ENCODE measurements at regions not wholly inside any gene's neighbourhood (a gene's known extent, or its start where the extent isn't known, plus 50 kb on each side); places are given as distances from the start of the nearest gene placed in this dataset.

DNA sequence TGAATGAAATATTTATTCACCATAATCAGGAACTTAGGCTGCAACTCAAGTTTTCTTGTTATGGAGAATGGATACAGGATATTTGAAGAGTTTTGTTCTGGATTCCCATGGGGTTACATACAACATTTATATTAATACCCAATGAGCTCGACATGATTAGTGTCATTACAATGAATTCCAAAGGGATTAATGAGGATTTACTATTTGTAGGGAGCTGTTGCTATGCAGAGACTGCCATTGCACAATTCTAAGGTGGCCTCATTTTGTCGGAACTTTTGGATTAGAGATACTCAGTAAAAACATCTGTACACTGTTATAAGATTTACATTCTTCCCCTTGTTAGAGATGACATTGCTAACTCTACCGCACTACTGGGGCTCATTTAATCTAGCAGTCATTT lies 586.8 kb upstream of the MAP3K7 start:
- intact Hi-C loops (cut with DNase I) = no loop called here
- 53 to 61% (median 59%) methylated on average over 3 of the region's 3 CpGs for WGBS, 3 donors
- DNase-seq (no peak), ATAC-seq (no peak)
- no peaks in the 10 kb centered on the region for H3K4me1 ChIP-seq
- H3K27ac ChIP-seq = no peak overlapping the region
- no peaks in the 10 kb centered on the region for H3K27me3 ChIP-seq (ENCODE audit: insufficient read depth in 3 of 3, low read length in 2 of 3)
- H3K4me3 ChIP-seq = no peak overlapping the region
- H3K36me3 ChIP-seq (ENCODE audit: insufficient read depth in 1 of 2, low read depth in 1 of 2) = no peaks in the 10 kb centered on the region
- TF ChIP-seq, protein P1, sequence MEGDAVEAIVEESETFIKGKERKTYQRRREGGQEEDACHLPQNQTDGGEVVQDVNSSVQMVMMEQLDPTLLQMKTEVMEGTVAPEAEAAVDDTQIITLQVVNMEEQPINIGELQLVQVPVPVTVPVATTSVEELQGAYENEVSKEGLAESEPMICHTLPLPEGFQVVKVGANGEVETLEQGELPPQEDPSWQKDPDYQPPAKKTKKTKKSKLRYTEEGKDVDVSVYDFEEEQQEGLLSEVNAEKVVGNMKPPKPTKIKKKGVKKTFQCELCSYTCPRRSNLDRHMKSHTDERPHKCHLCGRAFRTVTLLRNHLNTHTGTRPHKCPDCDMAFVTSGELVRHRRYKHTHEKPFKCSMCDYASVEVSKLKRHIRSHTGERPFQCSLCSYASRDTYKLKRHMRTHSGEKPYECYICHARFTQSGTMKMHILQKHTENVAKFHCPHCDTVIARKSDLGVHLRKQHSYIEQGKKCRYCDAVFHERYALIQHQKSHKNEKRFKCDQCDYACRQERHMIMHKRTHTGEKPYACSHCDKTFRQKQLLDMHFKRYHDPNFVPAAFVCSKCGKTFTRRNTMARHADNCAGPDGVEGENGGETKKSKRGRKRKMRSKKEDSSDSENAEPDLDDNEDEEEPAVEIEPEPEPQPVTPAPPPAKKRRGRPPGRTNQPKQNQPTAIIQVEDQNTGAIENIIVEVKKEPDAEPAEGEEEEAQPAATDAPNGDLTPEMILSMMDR (IDR thresholded peaks at IDR 0.05) = no peak
- no peaks in the 10 kb centered on the region for H3K9me3 ChIP-seq

DNA sequence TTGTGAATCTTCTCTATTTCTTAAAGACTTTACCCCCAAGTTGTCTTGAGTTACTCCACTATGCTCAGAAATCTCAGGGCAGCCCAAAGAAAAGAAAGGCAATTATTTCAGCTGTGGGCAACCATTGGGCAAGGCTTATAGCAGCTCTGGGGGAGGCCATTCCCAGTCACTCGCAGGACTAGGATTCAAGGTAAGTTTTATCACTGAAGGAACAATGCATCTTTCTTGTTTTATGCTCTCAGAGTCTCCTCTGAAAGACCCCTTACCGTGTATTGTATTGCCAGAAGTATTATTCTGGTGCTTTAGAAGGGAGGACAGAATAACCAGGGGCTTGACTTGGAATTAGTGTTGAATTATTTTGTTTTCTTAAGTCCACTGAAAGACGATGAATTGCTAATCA lies 586.3 kb upstream of the MAP3K7 start:
- DNase-seq (no peak), ATAC-seq (no peak)
- Histone ChIP-seq H3K27ac (no peak overlapping the region), H3K4me3 (no peak overlapping the region), H3K36me3 (ENCODE audit: insufficient read depth in 1 of 2, low read depth in 1 of 2) (no peaks in the 10 kb centered on the region), H3K27me3 (ENCODE audit: insufficient read depth in 3 of 3, low read length in 2 of 3) (no peaks in the 10 kb centered on the region), H3K4me1 (no peaks in the 10 kb centered on the region), H3K9me3 (no peaks in the 10 kb centered on the region)
- intact Hi-C loops (cut with DNase I) = no loop called here
- WGBS, 3 donors = 82 to 88% (median 84%) methylated on average over 3 of the region's 3 CpGs
- TF ChIP-seq, protein P1 (IDR thresholded peaks at IDR 0.05) = no peak

DNA sequence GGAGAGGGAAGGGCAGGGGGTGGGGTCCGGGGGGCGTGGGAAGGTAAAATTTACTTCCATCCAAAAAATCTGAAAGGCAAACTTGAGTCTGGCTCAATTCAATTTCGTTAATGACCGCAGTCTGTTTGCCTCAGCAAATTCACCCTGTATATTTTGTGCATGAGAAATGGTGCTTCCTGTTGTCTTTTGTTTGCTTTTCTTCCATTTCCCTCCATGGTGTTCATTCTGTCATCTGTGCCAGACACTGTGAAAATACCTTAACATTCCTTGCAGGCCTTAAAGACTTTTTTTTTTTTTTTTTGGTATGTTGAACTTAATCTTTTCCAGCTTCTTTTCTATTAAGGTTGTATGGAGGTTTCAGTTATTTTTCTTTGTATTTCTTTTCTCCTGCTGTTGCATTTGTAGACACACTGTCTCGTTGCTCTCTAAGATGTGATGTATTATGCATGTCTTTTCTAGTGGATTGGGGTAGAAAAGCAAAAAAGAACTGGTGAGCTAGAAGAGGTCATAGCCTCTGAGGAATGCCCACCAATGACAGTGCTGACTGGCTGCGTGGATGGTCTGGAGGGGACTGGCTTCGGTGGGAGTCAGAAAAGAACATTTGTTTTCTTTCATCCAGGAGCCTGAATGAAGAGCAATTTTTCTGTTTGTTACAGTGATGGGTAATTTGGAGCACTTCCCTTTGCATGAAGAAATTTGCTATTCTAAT lies 585.0 kb upstream of the MAP3K7 start:
- TF ChIP-seq, protein P1 (IDR thresholded peaks at IDR 0.05) = no peak

DNA sequence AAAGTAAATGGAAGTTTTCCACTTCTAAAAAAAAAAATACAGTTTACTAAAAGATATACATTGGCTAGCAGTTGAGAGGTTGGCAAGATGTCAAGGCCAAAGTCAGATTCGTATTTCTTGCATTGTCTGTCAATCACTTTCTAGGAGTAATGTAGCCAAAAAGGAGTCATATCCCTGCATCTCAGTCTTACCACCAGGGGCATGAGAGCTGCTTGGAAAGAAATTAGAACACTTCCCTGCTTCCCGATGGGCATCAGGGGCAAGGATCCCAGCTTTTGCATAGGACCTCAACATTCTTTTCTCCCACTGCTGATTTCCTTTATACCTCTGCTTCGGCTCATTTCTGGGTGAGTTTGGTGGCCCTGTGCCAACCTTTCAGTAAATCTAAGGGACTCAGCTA lies 581.0 kb upstream of the MAP3K7 start:
- H3K4me3 ChIP-seq = no peak overlapping the region
- no peak for ATAC-seq
- H3K27ac ChIP-seq = no peak overlapping the region
- no peaks in the 10 kb centered on the region for H3K36me3 ChIP-seq (ENCODE audit: insufficient read depth in 1 of 2, low read depth in 1 of 2)
- H3K4me1 ChIP-seq = no peaks in the 10 kb centered on the region
- DNase-seq = no peak
- TF ChIP-seq, protein P1 (IDR thresholded peaks at IDR 0.05) = no peak
- H3K27me3 ChIP-seq (ENCODE audit: insufficient read depth in 3 of 3, low read length in 2 of 3) = no peaks in the 10 kb centered on the region
- no peaks in the 10 kb centered on the region for H3K9me3 ChIP-seq
- intact Hi-C loops (cut with DNase I) = no loop called here
- 26 to 45% (median 36%) methylated on average over 3 of the region's 3 CpGs for WGBS, 3 donors

More for the DNA sequence above, 585.0 kb upstream of the MAP3K7 start:
- ATAC-seq (no peak), DNase-seq (no peak)
- H3K36me3 ChIP-seq (ENCODE audit: insufficient read depth in 1 of 2, low read depth in 1 of 2) = no peaks in the 10 kb centered on the region
- H3K4me3 ChIP-seq = no peak overlapping the region
- H3K4me1 ChIP-seq = no peaks in the 10 kb centered on the region
- H3K9me3 ChIP-seq = no peaks in the 10 kb centered on the region
- H3K27me3 ChIP-seq (ENCODE audit: insufficient read depth in 3 of 3, low read length in 2 of 3) = no peaks in the 10 kb centered on the region
- WGBS, 3 donors = 62 to 74% (median 72%) methylated on average over 7 of the region's 7 CpGs
- H3K27ac ChIP-seq = no peak overlapping the region
- intact Hi-C loops (cut with DNase I) = no loop called here
